H4 (cell line): ENCODE measurements at regions not wholly inside any gene's neighbourhood (a gene's known extent, or its start where the extent isn't known, plus 50 kb on each side); places are given as distances from the start of the nearest gene placed in this dataset.
A peak's percentile ranks its signal among the peaks of the same experiment; 100 is the strongest.

Experiments used
- DNase-seq: peaks from one replicate; pipeline ENCODE4 v3.0.0-alpha.2; 2015; ENCODE audit warnings: low spot score

DNA sequence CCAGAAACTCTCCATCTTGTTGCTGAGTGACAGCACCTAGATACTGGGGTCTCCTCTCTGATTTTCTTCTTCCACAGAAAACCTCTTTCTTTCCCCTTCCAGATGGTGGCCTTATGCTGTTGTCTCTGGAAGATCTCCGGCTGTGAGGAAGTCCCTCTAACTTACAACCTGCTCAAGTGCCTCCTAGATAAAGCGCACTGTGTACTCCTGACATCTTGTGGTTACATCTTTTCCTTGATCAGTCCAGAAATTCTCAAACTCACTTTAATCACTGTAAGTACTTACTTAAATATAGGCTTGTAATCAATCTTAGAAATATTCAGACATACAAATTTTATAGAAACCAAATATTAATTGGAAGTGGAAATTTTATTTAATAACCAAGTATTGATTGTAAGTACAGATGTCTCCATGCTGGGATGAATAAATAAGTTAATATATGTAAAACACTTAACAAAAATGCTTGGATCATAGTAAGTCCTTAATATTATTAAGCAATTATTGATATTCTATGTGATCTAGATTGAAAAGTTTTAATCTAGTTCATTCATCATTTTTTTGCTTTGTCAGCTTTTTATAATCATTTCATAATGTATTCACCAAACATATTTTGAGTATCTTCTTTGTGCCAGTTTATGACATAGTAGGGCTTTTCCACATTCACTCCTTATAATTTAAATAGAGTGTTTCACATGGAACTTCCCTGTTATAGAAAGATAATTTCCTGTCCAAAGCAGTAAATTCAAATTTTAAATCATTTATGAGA, 1381.4 kb upstream of the CDH6 start:
- DNase-seq, result peak; percentile 35

DNA sequence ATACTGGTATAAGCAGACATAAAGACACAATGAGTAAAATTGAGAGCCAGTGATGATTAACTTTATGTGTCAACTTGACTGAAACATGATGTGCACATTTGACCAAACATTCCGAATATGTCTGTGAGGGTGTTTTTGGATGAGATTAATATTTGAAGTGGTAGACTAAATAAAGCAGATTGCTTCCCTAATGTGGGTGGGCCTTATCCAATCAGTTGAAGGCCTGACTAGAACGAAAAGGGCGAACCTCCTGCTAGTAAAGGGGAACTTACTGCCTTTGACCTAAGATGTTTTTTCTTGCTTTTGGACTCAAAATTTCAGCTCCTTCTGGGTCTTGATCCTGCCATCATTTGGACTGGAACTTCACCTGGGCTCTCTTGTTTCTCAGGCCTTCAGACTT, 1387.7 kb upstream of the CDH6 start:
- no peak for DNase-seq

DNA sequence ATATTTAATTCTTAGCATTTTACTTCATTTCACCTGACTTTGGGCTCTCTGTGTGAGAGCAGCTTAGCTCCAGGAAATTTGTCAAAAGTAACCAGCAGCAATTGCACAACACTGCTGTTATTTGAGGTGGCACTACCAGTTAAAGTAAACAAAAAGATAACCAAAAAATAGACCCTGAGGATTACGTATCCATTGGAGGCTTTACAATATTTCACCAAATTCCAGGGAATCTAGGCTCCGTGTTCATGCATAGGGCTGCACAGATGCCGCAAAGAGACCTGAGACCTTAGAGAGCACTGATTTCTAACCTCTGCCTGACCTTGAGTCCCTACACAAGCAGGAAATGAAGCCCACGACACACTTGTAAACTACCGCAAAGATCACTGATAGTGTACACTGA, 1392.7 kb upstream of the CDH6 start:
- DNase-seq, result peak; percentile 42

DNA sequence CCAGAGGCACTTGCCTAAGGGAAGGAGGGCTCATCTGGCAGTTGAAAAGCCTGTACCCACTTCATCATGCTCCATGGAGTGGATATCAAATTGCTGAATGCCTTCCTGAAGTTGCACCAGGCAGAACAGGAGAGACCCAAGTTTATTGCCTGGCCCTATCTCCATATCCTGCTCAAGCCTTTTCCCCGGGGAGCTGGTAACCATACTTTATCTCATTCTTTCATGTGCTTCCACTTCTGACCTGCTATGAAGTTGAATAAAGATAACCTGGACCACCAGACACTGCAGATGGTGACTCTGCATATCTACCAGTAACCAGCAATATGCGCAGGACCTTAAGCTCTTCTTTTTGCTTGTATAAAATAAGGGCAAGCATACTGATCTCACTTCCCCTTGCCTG, 1397.5 kb upstream of the CDH6 start:
- DNase-seq, result peak; percentile 24

DNA sequence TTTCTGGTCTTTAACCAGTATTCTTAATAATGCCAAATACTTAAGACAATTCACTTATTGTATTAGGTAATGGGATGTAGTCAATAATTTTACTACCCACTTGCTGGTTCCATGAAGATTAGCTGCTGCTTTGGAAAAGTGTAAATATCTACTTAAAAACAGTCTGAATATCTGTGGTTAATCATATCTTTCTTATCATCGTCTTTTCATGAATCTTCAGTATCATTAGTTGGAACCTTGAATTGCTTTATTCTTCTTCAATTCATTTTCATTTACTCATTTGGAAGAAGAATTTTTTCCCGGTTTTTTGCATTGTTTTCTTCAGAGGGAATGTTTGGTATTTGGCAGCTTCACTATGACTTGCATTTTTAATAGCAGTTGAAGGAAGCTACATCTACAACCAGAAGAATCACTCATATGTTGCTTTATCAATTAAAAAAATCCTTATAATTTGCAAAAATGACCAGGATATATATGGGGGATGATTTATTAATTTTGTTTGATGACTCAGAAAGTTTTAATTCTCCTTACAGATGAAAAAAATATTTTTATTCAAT, 1398.3 kb upstream of the CDH6 start:
- DNase-seq, result peak; percentile 44

- peak; percentile 11 for DNase-seq
Measured at GRCh38 chr5:29794141-29794787, 1399.2 kb upstream of the CDH6 start.

GRCh38 chr5:29790281-29790680, 1403.2 kb upstream of the CDH6 start:
- DNase-seq, result no peak

GRCh38 chr5:29780401-29780800, 1413.1 kb upstream of the CDH6 start:
- DNase-seq, result no peak

DNA sequence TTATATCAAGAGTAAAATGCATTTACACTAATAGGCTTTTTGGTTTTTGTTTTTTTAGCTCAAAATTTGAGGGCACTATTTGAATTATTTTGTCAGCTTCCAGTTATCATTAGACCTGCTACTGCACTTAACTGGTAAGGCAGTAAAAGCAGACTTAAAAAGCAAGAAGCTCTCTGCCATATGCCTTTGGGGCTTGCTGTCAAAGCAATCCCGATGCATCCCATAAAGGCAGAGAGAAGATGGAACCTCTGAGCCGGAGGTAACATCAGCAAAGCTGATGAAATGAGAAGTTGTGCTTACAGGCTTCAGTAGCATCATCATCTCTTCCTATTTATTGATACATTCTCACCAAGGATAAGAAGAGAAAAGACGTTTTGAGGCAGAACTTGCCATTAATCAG, 1414.3 kb upstream of the CDH6 start:
- DNase-seq, result no peak

DNA sequence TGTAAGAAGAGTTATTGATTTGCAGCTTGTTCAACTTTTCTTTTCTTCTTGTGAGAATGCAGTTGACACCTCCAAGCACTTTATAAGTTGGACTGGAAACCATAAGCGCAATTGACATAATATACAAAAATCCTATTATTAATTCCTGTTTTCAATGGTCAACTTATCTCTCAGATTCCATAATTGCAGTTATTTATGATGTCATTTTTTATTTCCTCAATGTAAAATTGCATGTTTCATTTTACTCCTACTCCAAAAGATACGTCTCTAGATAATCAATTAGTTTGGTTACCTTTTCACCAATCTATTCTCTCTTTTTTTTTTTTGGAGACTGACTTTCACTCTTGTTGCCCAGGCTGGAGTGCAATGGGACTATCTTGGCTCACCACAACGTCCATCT, 1416.1 kb upstream of the CDH6 start:
- DNase-seq, result no peak

DNA sequence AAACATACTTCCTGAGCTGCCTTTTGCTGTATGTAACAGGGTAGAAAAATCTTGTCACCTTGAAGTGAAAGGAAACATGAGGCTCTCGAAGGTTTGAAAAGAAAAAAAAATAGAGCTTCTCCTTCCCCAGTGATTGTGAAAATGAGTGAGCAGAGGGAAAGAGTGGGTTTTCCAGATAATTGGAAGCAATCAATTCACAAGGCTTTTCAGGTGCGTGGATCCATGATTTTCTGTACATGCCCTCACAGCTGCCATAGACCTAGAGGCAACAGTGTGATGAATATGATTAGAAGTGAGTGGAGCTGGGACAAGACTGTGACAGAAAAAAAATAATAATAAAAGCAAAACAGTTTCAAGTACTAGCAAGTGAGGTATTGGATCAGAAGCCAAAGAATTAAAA, 1422.5 kb upstream of the CDH6 start:
- DNase-seq, result no peak

- DNase-seq, result no peak
Measured at GRCh38 chr5:29769474-29769873, 1424.0 kb upstream of the CDH6 start.

DNA sequence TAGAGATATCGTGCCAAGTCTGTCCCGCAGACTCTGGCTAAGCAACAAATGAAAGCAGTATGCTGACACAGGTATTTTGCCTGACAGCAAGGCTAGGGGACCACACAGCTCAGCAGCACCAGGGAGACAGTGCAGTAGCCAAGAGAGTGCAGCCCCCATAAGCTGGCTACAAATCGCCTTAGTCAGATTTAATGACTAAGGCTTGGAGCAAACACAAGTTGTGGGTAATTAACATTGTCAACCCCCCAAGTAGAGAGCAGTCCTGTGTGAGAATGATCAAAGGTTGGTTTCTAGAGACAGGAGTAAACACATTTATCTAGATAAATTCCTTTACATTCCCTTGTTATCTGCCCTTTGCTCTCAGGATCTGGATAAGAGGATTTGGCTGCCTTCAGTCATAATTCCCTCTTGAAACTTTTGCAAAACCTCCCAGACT, 1434.5 kb upstream of the CDH6 start:
- DNase-seq, result peak; percentile 10

DNA sequence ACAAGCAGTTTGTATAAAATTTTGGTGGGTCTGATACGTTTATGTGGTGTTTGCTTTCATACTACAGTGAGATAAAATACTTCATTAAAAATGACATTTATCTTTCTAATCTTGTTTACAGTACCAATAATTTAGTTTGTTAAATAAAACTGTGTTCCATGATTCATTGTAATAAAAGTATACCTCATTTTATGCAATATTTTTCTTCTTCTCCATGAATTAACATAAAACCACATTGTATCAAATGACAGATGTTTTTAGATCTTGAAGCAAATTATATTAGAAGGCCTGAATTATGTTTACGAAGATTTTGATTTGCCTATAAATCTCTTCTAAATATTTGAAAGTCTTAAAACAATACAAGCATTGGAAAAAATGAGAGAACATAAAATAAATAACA, 1443.0 kb upstream of the CDH6 start:
- DNase-seq, result no peak

GRCh38 chr5:29744618-29745017, 1448.9 kb upstream of the CDH6 start:
- DNase-seq, result no peak

GRCh38 chr5:29720954-29721353, 1472.5 kb upstream of the CDH6 start:
- DNase-seq, result no peak

- no peak for DNase-seq
Measured at GRCh38 chr5:29719171-29719570, 1474.3 kb upstream of the CDH6 start.

DNA sequence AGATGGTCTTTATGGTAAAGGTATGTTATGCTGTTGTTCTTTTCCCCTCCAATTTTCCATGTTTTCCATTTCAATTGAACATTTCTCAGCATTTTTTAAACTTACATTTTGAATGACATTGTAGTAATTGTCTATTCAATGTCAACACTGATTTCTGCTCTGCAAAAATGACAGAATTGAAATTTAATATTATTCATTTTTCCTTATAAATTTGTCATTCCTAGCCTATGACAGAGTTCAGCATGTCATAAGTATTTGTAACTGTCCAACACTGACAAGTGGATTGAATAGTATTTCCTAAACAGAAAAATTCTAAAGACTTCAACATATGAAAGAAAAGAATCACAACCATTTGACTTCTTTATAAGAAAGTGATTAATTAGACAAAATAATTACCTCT, 1478.3 kb upstream of the CDH6 start:
- no peak for DNase-seq

DNA sequence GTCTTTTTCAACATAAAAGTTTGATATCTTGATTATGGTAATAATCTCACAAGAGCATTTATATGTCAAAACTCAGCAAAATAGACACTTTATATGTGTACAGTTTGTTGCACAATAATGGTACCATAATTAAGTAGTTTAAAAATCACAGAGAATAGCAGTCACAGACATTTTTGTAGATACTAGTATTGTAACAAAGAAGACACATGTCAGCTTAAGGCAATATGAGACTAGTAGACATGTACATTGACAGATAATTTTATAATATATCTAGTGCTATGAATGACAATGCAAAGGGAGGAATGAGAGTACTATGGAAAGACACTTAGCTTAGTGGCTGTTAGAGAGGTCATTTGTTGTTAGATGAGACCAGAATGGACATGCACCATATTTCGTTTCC, 1490.6 kb upstream of the CDH6 start:
- no peak for DNase-seq

DNA sequence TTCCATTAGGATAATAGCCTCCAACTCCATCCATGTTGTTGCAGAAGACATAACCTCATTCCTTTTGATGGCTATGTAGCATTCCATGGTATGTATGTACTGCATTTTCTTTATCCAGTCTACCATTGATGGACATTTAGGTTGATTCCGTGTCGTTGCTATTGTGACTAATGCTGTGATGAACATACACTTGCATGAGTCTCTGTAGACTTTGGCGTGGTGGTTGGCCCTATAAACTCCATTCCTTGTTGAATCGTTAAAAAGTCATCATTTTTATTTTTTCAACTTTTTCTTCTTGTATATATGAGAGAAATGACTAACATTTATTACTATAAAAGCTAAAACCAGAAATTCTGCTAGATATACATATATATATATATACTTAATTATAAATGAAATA, 1491.9 kb upstream of the CDH6 start:
- no peak for DNase-seq

- DNase-seq, result peak; percentile 33
Measured at GRCh38 chr5:29697785-29698414, 1495.6 kb upstream of the CDH6 start.

GRCh38 chr5:29697278-29697677, 1496.2 kb upstream of the CDH6 start:
- no peak for DNase-seq

DNA sequence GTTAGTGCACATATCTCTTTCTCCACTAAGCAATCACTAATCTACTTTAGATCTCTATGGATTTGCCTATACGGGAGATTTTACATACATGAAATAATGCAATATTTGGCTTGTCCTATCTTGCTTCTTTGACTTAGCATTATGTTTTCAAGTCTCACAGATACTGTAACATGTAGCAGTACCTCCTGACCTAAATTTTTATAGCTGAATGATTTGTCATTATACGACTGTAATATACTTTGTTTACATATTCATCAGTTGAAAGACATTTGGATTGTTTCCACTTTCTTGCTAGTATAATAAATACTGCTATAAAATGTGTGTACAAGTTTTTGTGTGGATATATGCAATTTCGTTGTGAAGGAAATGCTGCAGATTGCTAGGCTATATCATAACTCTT, 1520.8 kb upstream of the CDH6 start:
- DNase-seq, result no peak
